Fibroblast of lung (primary cell): ENCODE measurements at regions not wholly inside any gene's neighbourhood (a gene's known extent, or its start where the extent isn't known, plus 50 kb on each side); places are given as distances from the start of the nearest gene placed in this dataset.

ENCODE experiments used
- DNase-seq, 2 donors: peaks; one replicate each; pipeline versions ENCODE4 v3.0.0 to v3.0.0-alpha.2; 2010; ENCODE audit warnings: low read depth in 2 of 2
- H2AFZ ChIP-seq: 2 replicates; pipeline ENCODE4 v1.5.1; 2012; ENCODE audit warnings: low read length, control low read depth, inconsistent platforms
- H3K27ac ChIP-seq: 2 replicates; pipeline ENCODE4 v1.5.1; 2011; ENCODE audit warnings: low read length, control low read depth; ENCODE audit not compliant: insufficient read depth
- H3K27me3 ChIP-seq: 2 replicates; pipeline ENCODE4 v1.5.1; 2011; ENCODE audit warnings: mild to moderate bottlenecking, low read length; ENCODE audit not compliant: control insufficient read depth, insufficient read depth
- H3K36me3 ChIP-seq: 2 replicates; pipeline ENCODE4 v1.5.1; 2011; ENCODE audit warnings: low read length; ENCODE audit not compliant: control insufficient read depth, insufficient read depth
- H3K4me1 ChIP-seq: 2 replicates; pipeline ENCODE4 v1.5.1; 2011; ENCODE audit warnings: low read length; ENCODE audit not compliant: control insufficient read depth, insufficient read depth; ENCODE audit errors: extremely low read depth
- H3K4me2 ChIP-seq: 2 replicates; pipeline ENCODE4 v1.5.1; 2011; ENCODE audit warnings: low read length, control low read depth; ENCODE audit not compliant: insufficient read depth; ENCODE audit errors: extremely low read depth
- H3K4me3 ChIP-seq, 4 experiments: fragments of 200-600 bp in 1 of 4; sonication (generic) in 1 of 4; replicated peaks in 1 of 4; 2 replicates each; pipeline ENCODE4 v1.5.1; 2011 to 2016; ENCODE audit warnings: low read length in 4 of 4, low read depth in 3 of 4, mild to moderate bottlenecking in 3 of 4, control low read depth in 2 of 4, inconsistent platforms in 1 of 4, mixed read lengths in 1 of 4; ENCODE audit not compliant: insufficient read depth in 1 of 4; ENCODE audit errors: control extremely low read depth in 1 of 4
- H3K79me2 ChIP-seq: 2 replicates; pipeline ENCODE4 v1.5.1; 2012; ENCODE audit warnings: mild to moderate bottlenecking, low read length, inconsistent platforms; ENCODE audit not compliant: control insufficient read depth, insufficient read depth
- H3K9ac ChIP-seq: 2 replicates; pipeline ENCODE4 v1.5.1; 2011; ENCODE audit warnings: mild to moderate bottlenecking, low read length, control low read depth; ENCODE audit not compliant: insufficient read depth
- H3K9me3 ChIP-seq: 2 replicates; pipeline ENCODE4 v1.5.1; 2012; ENCODE audit warnings: low read depth, low read length; ENCODE audit not compliant: control insufficient read depth, insufficient read depth
- H4K20me1 ChIP-seq: 2 replicates; pipeline ENCODE4 v1.5.1; 2011; ENCODE audit warnings: low read length; ENCODE audit not compliant: control insufficient read depth, insufficient read depth; ENCODE audit errors: extremely low read depth
- CTCF ChIP-seq, 2 donors: IDR thresholded peaks in 1 of 2; conservative IDR thresholded peaks in 1 of 2; 1 replicate in 1 of 2; 2 replicates in 1 of 2; pipeline ENCODE4 v1.5.1; 2011 to 2012; ENCODE audit warnings: low read length in 2 of 2, control low read depth in 1 of 2, inconsistent platforms in 1 of 2, low read depth in 1 of 2, mild to moderate bottlenecking in 1 of 2
- EZH2 ChIP-seq: IDR thresholded peaks from 2 replicates; pipeline ENCODE4 v1.5.1; 2012; ENCODE audit warnings: low read length, control low read depth, mild to moderate bottlenecking; ENCODE audit errors: missing control alignments

- no peaks in the 10 kb centered on the region for H3K9me3 ChIP-seq
- H3K4me1 ChIP-seq, result peaks cover 12% of the 10 kb centered on the region
- peak overlapping the region; percentile 16 for H3K4me2 ChIP-seq
- peak in 1 of 2 donors; percentile 38 for DNase-seq
- no peak overlapping the region for H3K4me3 ChIP-seq
- H3K36me3 ChIP-seq, result no peaks in the 10 kb centered on the region
- no peak for TF ChIP-seq CTCF (conservative IDR thresholded peaks at IDR 0.05 in 1 of 2, IDR thresholded peaks at IDR 0.05 in 1 of 2; ENCODE audit: low read depth in 1 of 2, low read length in 2 of 2)
- TF ChIP-seq EZH2, result no peak
- H3K79me2 ChIP-seq, result no peaks in the 10 kb centered on the region
- no peak overlapping the region for H3K9ac ChIP-seq
- H3K27me3 ChIP-seq, result no peaks in the 10 kb centered on the region
- no peak overlapping the region for H3K27ac ChIP-seq
- H4K20me1 ChIP-seq, result no peaks in the 10 kb centered on the region
- H2AFZ ChIP-seq, result no peak overlapping the region
These were observed 270.0 kb upstream of the HES1 start for GRCh38 chr3:193865896-193866480.

- Histone ChIP-seq H3K4me2 (no peak overlapping the region), H3K36me3 (no peaks in the 10 kb centered on the region), H3K4me3 (no peak overlapping the region), H3K27ac (no peak overlapping the region), H4K20me1 (no peaks in the 10 kb centered on the region), H3K4me1 (peaks cover 17% of the 10 kb centered on the region), H3K9ac (no peak overlapping the region), H3K9me3 (no peaks in the 10 kb centered on the region), H2AFZ (no peak overlapping the region), H3K27me3 (no peaks in the 10 kb centered on the region), H3K79me2 (no peaks in the 10 kb centered on the region)
- no peak for DNase-seq
- no peak for TF ChIP-seq EZH2
- no peak for TF ChIP-seq CTCF (conservative IDR thresholded peaks at IDR 0.05 in 1 of 2, IDR thresholded peaks at IDR 0.05 in 1 of 2; ENCODE audit: low read depth in 1 of 2, low read length in 2 of 2)
These were observed 267.4 kb upstream of the HES1 start for GRCh38 chr3:193868590-193868989.

GRCh38 chr3:193869221-193870201 is 266.4 kb upstream of the HES1 start:
- no peak overlapping the region for H3K9ac ChIP-seq
- H3K36me3 ChIP-seq, result no peaks in the 10 kb centered on the region
- peak overlapping the region; percentile 43 for H3K27ac ChIP-seq
- H3K27me3 ChIP-seq, result no peaks in the 10 kb centered on the region
- H4K20me1 ChIP-seq, result no peaks in the 10 kb centered on the region
- H2AFZ ChIP-seq, result no peak overlapping the region
- no peak overlapping the region for H3K4me2 ChIP-seq
- H3K4me1 ChIP-seq, result peaks cover 17% of the 10 kb centered on the region
- H3K9me3 ChIP-seq, result no peaks in the 10 kb centered on the region
- no peaks in the 10 kb centered on the region for H3K79me2 ChIP-seq
- H3K4me3 ChIP-seq, result no peak overlapping the region
- peak; percentile 80 to 96 for DNase-seq
- TF ChIP-seq CTCF (conservative IDR thresholded peaks at IDR 0.05 in 1 of 2, IDR thresholded peaks at IDR 0.05 in 1 of 2; ENCODE audit: low read depth in 1 of 2, low read length in 2 of 2) (no peak), EZH2 (no peak)
